Astrocyte of the hippocampus (primary cell): ENCODE measurements at regions not wholly inside any gene's neighbourhood (a gene's known extent, or its start where the extent isn't known, plus 50 kb on each side); places are given as distances from the start of the nearest gene placed in this dataset.

Experiments
- DNase-seq: peaks from one replicate; pipeline ENCODE4 v3.0.0; 2011; ENCODE audit warnings: low read depth, low spot score

GRCh38 chr3:5428607-5429516 lies 241.4 kb downstream of the EDEM1 start:
- DNase-seq: peak; percentile 53

- no peak for DNase-seq
Measured at GRCh38 chr3:5429517-5429890, 242.0 kb downstream of the EDEM1 start.

- no peak for DNase-seq
Measured at GRCh38 chr3:5430701-5431100, 243.2 kb downstream of the EDEM1 start.

GRCh38 chr3:5431146-5431545 lies 243.6 kb downstream of the EDEM1 start:
- no peak for DNase-seq

- DNase-seq: no peak
Measured at GRCh38 chr3:5431811-5432378, 244.4 kb downstream of the EDEM1 start.

GRCh38 chr3:5437296-5437782 lies 249.8 kb downstream of the EDEM1 start:
- no peak for DNase-seq

GRCh38 chr3:5437783-5438323 lies 250.3 kb downstream of the EDEM1 start:
- DNase-seq: no peak

- no peak for DNase-seq
Measured at GRCh38 chr3:5441401-5441800, 253.9 kb downstream of the EDEM1 start.

- DNase-seq: no peak
Measured at GRCh38 chr3:5442106-5442785, 254.7 kb downstream of the EDEM1 start.

- no peak for DNase-seq
Measured at GRCh38 chr3:5442786-5443138, 255.3 kb downstream of the EDEM1 start.

- DNase-seq: no peak
Measured at GRCh38 chr3:5444253-5444652, 256.7 kb downstream of the EDEM1 start.

- no peak for DNase-seq
Measured at GRCh38 chr3:5445676-5446201, 258.2 kb downstream of the EDEM1 start.

- no peak for DNase-seq
Measured at GRCh38 chr3:5448246-5448645, 260.7 kb downstream of the EDEM1 start.

GRCh38 chr3:5448816-5449215 lies 261.3 kb downstream of the EDEM1 start:
- no peak for DNase-seq

GRCh38 chr3:5456199-5456598 lies 268.7 kb downstream of the EDEM1 start:
- DNase-seq: no peak

GRCh38 chr3:5458526-5458925 lies 271.0 kb downstream of the EDEM1 start:
- no peak for DNase-seq

GRCh38 chr3:5462086-5462485 lies 274.6 kb downstream of the EDEM1 start:
- DNase-seq: no peak

GRCh38 chr3:5463991-5464390 lies 276.5 kb downstream of the EDEM1 start:
- DNase-seq: no peak

- no peak for DNase-seq
Measured at GRCh38 chr3:5464649-5465048, 277.1 kb downstream of the EDEM1 start.

GRCh38 chr3:5465183-5465582 lies 277.7 kb downstream of the EDEM1 start:
- no peak for DNase-seq

GRCh38 chr3:5466065-5466464 lies 278.6 kb downstream of the EDEM1 start:
- DNase-seq: no peak

GRCh38 chr3:5466717-5467116 lies 279.2 kb downstream of the EDEM1 start:
- no peak for DNase-seq
